AG09309 (cell line): ENCODE measurements at regions not wholly inside any gene's neighbourhood (a gene's known extent, or its start where the extent isn't known, plus 50 kb on each side); places are given as distances from the start of the nearest gene placed in this dataset.
"Not testable (repeated sequence)": the region's sequence is repeated elsewhere in the genome, so short reads cannot be mapped to it uniquely, and the experiment has no call there.

Experiments
- DNase-seq: peaks from one replicate; pipeline ENCODE4 v3.0.0-alpha.2; 2010; ENCODE audit warnings: low read depth
- H3K4me3 ChIP-seq: 2 replicates; pipeline ENCODE4 v1.5.1; 2011; ENCODE audit warnings: mild to moderate bottlenecking, low read depth, low read length, moderate library complexity; ENCODE audit not compliant: control insufficient read depth
- CTCF ChIP-seq: IDR thresholded peaks from 2 replicates; pipeline ENCODE4 v1.5.1; 2011; ENCODE audit warnings: mild to moderate bottlenecking, low read depth, low read length, inconsistent platforms; ENCODE audit not compliant: insufficient read depth, control insufficient read depth; ENCODE audit errors: missing control alignments

GRCh38 chr16:63789603-63790002 is 1332.3 kb downstream of the CDH11 start:
- no peak overlapping the region for H3K4me3 ChIP-seq
- TF ChIP-seq CTCF, result peak; percentile 1
- no peak for DNase-seq

GRCh38 chr16:63787014-63787413 is 1334.8 kb downstream of the CDH11 start:
- no peak for DNase-seq
- H3K4me3 ChIP-seq, result no peak overlapping the region
- no peak for TF ChIP-seq CTCF

- H3K4me3 ChIP-seq, result no peak overlapping the region
- no peak for TF ChIP-seq CTCF
- DNase-seq, result no peak
Observed at GRCh38 chr16:63785170-63785569, 1336.7 kb downstream of the CDH11 start.

GRCh38 chr16:63776437-63776836 is 1345.4 kb downstream of the CDH11 start:
- DNase-seq, result no peak

GRCh38 chr16:63776034-63776433 is 1345.8 kb downstream of the CDH11 start:
- TF ChIP-seq CTCF, result no peak
- H3K4me3 ChIP-seq, result no peak overlapping the region
- DNase-seq, result no peak

More at GRCh38 chr16:63776437-63776836, 1345.4 kb downstream of the CDH11 start:
- TF ChIP-seq CTCF, result no peak
- H3K4me3 ChIP-seq, result no peak overlapping the region

GRCh38 chr16:63774302-63774701 is 1347.6 kb downstream of the CDH11 start:
- H3K4me3 ChIP-seq, result no peak overlapping the region
- no peak for TF ChIP-seq CTCF
- no peak for DNase-seq

- H3K4me3 ChIP-seq, result no peak overlapping the region
- no peak for DNase-seq
- TF ChIP-seq CTCF, result no peak
Observed at GRCh38 chr16:63769211-63769610, 1352.7 kb downstream of the CDH11 start.

GRCh38 chr16:63760246-63760645 is 1361.6 kb downstream of the CDH11 start:
- DNase-seq, result not testable (repeated sequence)

More at GRCh38 chr16:63760246-63760645, 1361.6 kb downstream of the CDH11 start:
- H3K4me3 ChIP-seq, result not testable (repeated sequence)
